OCI-LY3 (cell line): ENCODE measurements at regions not wholly inside any gene's neighbourhood (a gene's known extent, or its start where the extent isn't known, plus 50 kb on each side); places are given as distances from the start of the nearest gene placed in this dataset.

Experiments used
- H2AFZ ChIP-seq: fragments of 200-600, 300-600 bp; shearing (Covaris generic); 2 replicates; pipeline ENCODE4 v1.6.0; 2014; ENCODE audit warnings: antibody characterized with exemption, low read depth, low read length
- H3K27ac ChIP-seq: fragments of 200-600, 300-600 bp; sonication (generic); 2 replicates; pipeline ENCODE4 v1.5.1; 2014; ENCODE audit warnings: mild to moderate bottlenecking, low read length, moderate library complexity, mixed read lengths
- H3K27me3 ChIP-seq: fragments of 200-600, 300-600 bp; sonication (generic); 2 replicates; pipeline ENCODE4 v1.6.1; 2014; ENCODE audit warnings: low read depth, low read length, mixed read lengths
- H3K36me3 ChIP-seq: fragments of 200-600, 300-600 bp; sonication (generic); replicated peaks from 2 replicates; pipeline ENCODE3; 2014; ENCODE audit warnings: low read depth, low read length, mixed read lengths
- H3K4me1 ChIP-seq: fragments of 300-600, 200-600 bp; sonication (generic); 2 replicates; pipeline ENCODE4 v1.6.1; 2014; ENCODE audit warnings: low read length, mixed read lengths
- H3K4me2 ChIP-seq: fragments of 200-600, 300-600 bp; sonication (generic); 2 replicates; pipeline ENCODE4 v1.6.1; 2014; ENCODE audit warnings: low read length, mixed read lengths
- H3K4me3 ChIP-seq: fragments of 300-600, 200-600 bp; sonication (generic); 2 replicates; pipeline ENCODE4 v1.5.1; 2014; ENCODE audit warnings: antibody characterized with exemption, mild to moderate bottlenecking, low read length, moderate library complexity
- H3K79me2 ChIP-seq: fragments of 300-600, 200-600 bp; shearing (Covaris generic); 2 replicates; pipeline ENCODE4 v1.6.1; 2014; ENCODE audit warnings: mild to moderate bottlenecking, low read length, mixed read lengths
- H3K9ac ChIP-seq: fragments of 300-600, 200-600 bp; shearing (Covaris generic); 2 replicates; pipeline ENCODE4 v1.6.0; 2014; ENCODE audit warnings: mild to moderate bottlenecking, low read length, moderate library complexity
- H3K9me3 ChIP-seq: fragments of 200-600, 300-600 bp; shearing (Covaris generic); 2 replicates; pipeline ENCODE4 v1.6.1; 2014; ENCODE audit warnings: low read length, mixed read lengths; ENCODE audit not compliant: insufficient read depth
- H4K20me1 ChIP-seq: fragments of 200-600, 300-600 bp; sonication (generic); 2 replicates; pipeline ENCODE4 v1.6.1; 2016; ENCODE audit warnings: low read length, mixed read lengths; ENCODE audit not compliant: insufficient read depth
- CTCF ChIP-seq: fragments of 200-600, 300-600 bp; sonication (generic); IDR thresholded peaks from 2 replicates; pipeline ENCODE4 v1.5.1; 2014; ENCODE audit warnings: antibody characterized with exemption, low read length, low read depth
- EZH2phosphoT487 ChIP-seq: fragments of 200-600 bp; shearing (Covaris generic); IDR thresholded peaks from 2 replicates; pipeline ENCODE4 v1.6.1; 2018; ENCODE audit warnings: antibody characterized with exemption, mixed run types, low read depth

- H3K9ac ChIP-seq: no peak overlapping the region
- no peak overlapping the region for H3K4me2 ChIP-seq
- no peaks in the 10 kb centered on the region for H4K20me1 ChIP-seq
- H3K36me3 ChIP-seq: no peaks in the 10 kb centered on the region
- H3K9me3 ChIP-seq: no peaks in the 10 kb centered on the region
- H3K4me1 ChIP-seq: no peaks in the 10 kb centered on the region
- no peak for TF ChIP-seq EZH2phosphoT487
- no peak for TF ChIP-seq CTCF
- no peaks in the 10 kb centered on the region for H3K27me3 ChIP-seq
- H3K27ac ChIP-seq: no peak overlapping the region
- H3K79me2 ChIP-seq: no peaks in the 10 kb centered on the region
- H2AFZ ChIP-seq: no peak overlapping the region
- H3K4me3 ChIP-seq: no peak overlapping the region
Observed at GRCh38 chr10:123472606-123473005, 193.5 kb upstream of the GPR26 start.

GRCh38 chr10:123474700-123475099, 191.5 kb upstream of the GPR26 start:
- no peaks in the 10 kb centered on the region for H4K20me1 ChIP-seq
- H2AFZ ChIP-seq: no peak overlapping the region
- H3K27ac ChIP-seq: no peak overlapping the region
- peaks cover 11% of the 10 kb centered on the region for H3K4me1 ChIP-seq
- TF ChIP-seq CTCF: no peak
- TF ChIP-seq EZH2phosphoT487: no peak
- no peak overlapping the region for H3K4me2 ChIP-seq
- H3K4me3 ChIP-seq: no peak overlapping the region
- no peaks in the 10 kb centered on the region for H3K79me2 ChIP-seq
- no peaks in the 10 kb centered on the region for H3K27me3 ChIP-seq
- no peaks in the 10 kb centered on the region for H3K36me3 ChIP-seq
- no peaks in the 10 kb centered on the region for H3K9me3 ChIP-seq
- no peak overlapping the region for H3K9ac ChIP-seq

- no peak overlapping the region for H3K9ac ChIP-seq
- no peaks in the 10 kb centered on the region for H3K9me3 ChIP-seq
- H2AFZ ChIP-seq: no peak overlapping the region
- no peaks in the 10 kb centered on the region for H3K79me2 ChIP-seq
- no peak overlapping the region for H3K4me2 ChIP-seq
- no peak for TF ChIP-seq CTCF
- no peak for TF ChIP-seq EZH2phosphoT487
- H3K4me1 ChIP-seq: peaks cover 18% of the 10 kb centered on the region
- no peaks in the 10 kb centered on the region for H3K36me3 ChIP-seq
- no peaks in the 10 kb centered on the region for H4K20me1 ChIP-seq
- H3K27ac ChIP-seq: no peak overlapping the region
- H3K27me3 ChIP-seq: no peaks in the 10 kb centered on the region
- H3K4me3 ChIP-seq: no peak overlapping the region
Observed at GRCh38 chr10:123475466-123475865, 190.7 kb upstream of the GPR26 start.

- H3K4me3 ChIP-seq: no peak overlapping the region
- H3K9ac ChIP-seq: no peak overlapping the region
- peaks cover 38% of the 10 kb centered on the region for H3K4me1 ChIP-seq
- no peak overlapping the region for H3K4me2 ChIP-seq
- no peaks in the 10 kb centered on the region for H3K27me3 ChIP-seq
- H3K79me2 ChIP-seq: no peaks in the 10 kb centered on the region
- H3K27ac ChIP-seq: no peak overlapping the region
- TF ChIP-seq EZH2phosphoT487 (no peak), CTCF (no peak)
- no peaks in the 10 kb centered on the region for H4K20me1 ChIP-seq
- no peak overlapping the region for H2AFZ ChIP-seq
- no peaks in the 10 kb centered on the region for H3K9me3 ChIP-seq
- no peaks in the 10 kb centered on the region for H3K36me3 ChIP-seq
Observed at GRCh38 chr10:123478116-123478515, 188.0 kb upstream of the GPR26 start.
